Suppressor macrophage (primary cell): ENCODE measurements at regions not wholly inside any gene's neighbourhood (a gene's known extent, or its start where the extent isn't known, plus 50 kb on each side); places are given as distances from the start of the nearest gene placed in this dataset.
"Not testable (repeated sequence)": the region's sequence is repeated elsewhere in the genome, so short reads cannot be mapped to it uniquely, and the experiment has no call there.

Experiments
- DNase-seq, 4 experiments: peaks; one replicate each; pipeline ENCODE4 v3.0.0-alpha.2; 2020 to 2022

DNA sequence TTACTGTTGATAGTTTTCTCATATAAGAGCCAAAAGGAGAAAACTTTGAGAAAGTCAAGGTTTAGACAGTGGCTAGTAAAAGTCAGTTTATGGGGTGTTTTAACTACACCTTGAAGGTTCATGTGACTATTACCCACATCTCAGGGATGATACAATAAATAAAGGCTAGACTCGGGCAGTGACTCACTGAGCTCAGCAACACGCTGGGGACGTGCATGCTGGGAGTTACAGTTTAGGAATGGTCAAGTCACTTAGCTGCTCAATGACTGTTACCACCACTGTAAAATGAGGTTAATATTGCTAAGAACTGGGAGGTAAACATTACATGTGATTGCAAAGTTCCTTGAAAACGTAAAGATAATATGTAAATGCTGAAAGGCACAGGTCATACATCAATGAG lies 1254.4 kb upstream of the PHF14 start:
- DNase-seq = no peak

GRCh38 chr7:9719721-9720120 lies 1254.0 kb upstream of the PHF14 start:
- no peak for DNase-seq

DNA sequence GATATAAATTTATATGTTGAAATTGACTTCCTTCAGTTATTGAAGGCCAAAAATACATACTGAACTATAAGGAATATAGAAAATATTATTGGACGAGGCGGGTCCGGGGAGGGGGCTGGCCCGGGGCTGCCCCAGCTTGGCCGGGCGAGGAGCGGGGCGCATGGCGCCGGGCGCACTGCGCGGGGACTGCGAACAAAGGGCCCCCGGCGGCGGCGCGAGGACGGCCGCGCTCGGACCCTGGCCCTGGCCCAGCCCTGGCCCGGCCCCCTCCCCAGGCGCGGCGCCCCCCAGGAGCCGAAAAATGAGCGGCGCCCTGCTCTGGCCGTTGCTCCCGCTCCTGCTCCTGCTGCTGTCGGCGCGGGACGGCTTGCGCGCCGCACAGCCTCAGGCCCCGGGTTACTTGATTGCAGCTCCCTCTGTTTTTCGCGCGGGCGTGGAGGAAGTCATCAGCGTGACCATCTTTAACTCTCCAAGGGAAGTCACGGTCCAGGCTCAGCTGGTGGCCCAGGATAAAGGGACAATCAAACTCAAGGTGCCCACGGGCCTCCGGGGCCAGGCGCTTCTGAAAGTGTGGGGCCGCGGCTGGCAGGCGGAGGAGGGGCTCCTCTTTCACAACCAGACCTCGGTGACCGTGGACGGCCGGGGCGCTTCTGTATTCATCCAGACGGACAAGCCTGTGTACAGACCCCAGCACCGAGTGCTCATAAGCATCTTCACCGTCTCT lies 1247.6 kb upstream of the PHF14 start:
- DNase-seq = not testable (repeated sequence)

- not testable (repeated sequence) for DNase-seq
Measured at GRCh38 chr7:9726811-9727210, 1246.9 kb upstream of the PHF14 start.

DNA sequence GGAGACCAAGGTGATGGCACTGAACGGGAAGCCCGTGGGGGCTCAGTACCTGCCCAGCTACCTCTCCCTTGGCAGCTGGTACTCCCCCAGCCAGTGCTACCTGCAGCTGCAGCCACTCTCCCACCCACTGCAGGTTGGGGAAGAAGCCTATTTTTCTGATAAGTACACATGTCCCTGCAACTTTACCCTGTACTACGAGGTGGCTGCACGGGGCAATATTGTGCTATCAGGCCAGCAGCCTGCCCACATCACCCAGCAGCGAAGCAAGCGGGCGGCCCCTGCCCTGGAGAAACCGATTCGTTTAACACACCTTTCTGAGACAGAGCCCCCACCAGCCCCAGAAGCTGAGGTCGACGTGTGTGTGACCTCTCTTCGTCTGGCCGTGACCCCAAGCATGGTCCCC lies 1246.2 kb upstream of the PHF14 start:
- DNase-seq = not testable (repeated sequence)

GRCh38 chr7:9728014-9728657 lies 1245.5 kb upstream of the PHF14 start:
- not testable (repeated sequence) for DNase-seq

- DNase-seq = no peak
Measured at GRCh38 chr7:9752033-9752432, 1221.6 kb upstream of the PHF14 start.

DNA sequence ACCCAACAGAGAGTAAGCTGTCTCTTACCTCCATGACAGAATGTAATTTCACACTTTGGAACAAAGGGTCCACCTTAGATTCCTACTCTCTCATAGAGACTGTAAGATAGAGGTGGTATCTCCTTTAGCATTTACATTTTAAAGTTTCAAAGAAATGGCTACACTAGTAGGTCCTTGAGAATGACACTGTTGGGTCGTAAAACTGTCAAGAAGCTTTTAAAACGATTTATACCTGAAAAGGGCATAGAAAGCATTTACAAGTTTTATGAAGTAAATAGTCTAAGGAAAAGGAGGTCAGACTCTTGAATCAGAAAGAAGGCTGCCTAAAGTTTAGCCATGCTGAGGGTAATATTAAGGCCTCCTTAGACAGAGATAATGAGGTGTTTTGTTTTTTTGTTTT lies 1212.4 kb upstream of the PHF14 start:
- DNase-seq = no peak

- no peak for DNase-seq
Measured at GRCh38 chr7:9776900-9777299, 1196.8 kb upstream of the PHF14 start.

- no peak for DNase-seq
Measured at GRCh38 chr7:9778367-9778766, 1195.3 kb upstream of the PHF14 start.

- DNase-seq = no peak
Measured at GRCh38 chr7:9781710-9782109, 1192.0 kb upstream of the PHF14 start.

GRCh38 chr7:9782275-9782674 lies 1191.4 kb upstream of the PHF14 start:
- DNase-seq = no peak

DNA sequence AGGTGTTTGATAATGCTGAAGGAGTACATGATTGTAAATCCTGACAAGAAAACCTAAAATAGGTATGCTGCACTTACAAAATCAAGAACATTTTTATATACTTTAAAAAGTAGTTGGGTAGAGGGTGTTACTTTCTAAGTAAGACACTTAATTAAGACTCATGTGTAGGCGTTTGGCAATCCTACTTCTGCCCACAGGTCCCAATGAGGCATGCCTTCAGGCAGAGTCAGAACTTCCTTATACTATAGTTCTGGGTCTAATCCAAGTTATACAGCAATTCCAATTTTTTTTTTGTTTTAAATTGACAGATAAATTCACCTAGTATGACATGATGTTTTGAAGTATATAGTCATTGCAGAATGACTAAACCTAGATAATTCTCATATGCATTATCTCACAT lies 1188.5 kb upstream of the PHF14 start:
- no peak for DNase-seq

- no peak for DNase-seq
Measured at GRCh38 chr7:9796241-9796640, 1177.4 kb upstream of the PHF14 start.

DNA sequence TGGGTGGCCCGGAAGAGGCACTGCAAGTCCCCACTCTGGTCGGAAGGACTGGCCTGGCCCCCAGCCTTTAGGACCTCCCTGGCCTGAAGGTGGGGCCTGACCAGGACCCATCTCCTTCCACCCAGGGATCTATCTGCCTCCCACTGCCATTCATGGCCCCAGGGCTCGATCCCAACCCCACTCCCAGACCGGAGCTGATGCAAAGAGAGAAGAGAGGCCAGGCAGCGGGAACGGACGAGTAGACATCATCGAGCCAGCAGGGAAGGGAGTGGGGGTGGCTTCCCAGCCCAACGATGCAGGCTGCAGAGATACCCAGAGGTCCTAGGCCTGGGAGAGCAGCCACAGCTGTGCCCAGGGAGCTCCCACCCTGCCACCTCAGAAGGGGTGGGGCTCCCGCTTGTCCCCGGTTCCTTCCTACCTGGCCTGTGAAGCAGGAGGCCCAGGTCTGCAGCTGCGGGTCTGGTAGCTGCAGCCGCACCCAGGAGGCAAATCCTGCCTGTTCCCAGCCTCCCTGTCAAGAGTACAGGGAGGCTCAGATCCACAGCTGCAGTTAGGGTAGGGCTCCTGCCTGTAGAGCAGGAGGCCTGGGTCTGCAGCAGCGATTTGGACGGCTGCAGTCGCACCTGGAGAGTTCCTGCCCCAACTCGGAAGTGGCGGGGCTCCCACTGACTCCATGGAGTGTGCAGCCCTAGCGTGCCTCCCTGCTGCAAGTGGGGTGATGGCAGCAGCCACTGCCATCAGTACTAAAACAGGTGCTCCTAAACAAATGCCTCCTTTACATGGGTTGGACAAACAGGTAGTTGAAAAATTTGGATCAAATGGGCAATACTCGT lies 1151.0 kb upstream of the PHF14 start:
- no peak for DNase-seq

- no peak for DNase-seq
Measured at GRCh38 chr7:9835199-9835598, 1138.5 kb upstream of the PHF14 start.

DNA sequence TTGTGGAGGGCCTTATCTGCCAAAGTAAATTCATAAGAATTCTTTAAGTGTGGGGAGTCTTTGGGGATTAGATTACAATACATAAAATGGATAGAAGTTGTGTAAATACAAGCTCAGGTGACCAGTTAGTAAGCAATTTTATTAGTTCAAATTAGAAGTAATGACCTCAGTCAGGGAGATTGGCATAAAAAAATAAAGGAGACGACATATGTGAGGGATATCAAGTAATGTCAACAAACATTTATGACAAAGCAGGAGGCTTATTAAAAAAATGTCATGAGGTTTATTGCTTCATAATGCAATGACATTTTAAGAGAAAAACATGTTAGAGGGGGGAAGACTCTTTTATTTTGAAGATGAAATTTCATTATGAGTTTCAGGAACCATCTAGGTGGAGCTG lies 1137.0 kb upstream of the PHF14 start:
- no peak for DNase-seq

DNA sequence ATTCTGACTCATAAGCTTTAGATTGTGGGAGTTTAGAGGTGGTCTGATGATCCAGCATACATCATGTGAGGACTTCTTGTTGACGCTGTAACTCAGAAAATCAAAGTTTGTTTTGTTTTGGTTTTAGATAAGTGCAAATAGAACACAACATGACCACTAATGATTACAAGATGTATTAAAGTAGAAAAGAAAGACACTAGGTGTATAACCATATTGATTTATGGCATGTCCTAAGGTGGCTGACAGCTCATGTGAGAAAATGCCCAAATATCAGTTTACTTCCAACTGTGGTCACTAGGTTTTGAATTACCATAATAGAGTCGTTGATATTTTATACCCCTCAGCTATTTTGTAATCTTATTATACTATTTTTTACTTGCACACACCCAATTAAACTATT lies 1131.4 kb upstream of the PHF14 start:
- no peak for DNase-seq

GRCh38 chr7:9846902-9847301 lies 1126.8 kb upstream of the PHF14 start:
- no peak for DNase-seq

- DNase-seq = no peak
Measured at GRCh38 chr7:9854605-9855004, 1119.1 kb upstream of the PHF14 start.

GRCh38 chr7:9856668-9857067 lies 1117.0 kb upstream of the PHF14 start:
- no peak for DNase-seq

DNA sequence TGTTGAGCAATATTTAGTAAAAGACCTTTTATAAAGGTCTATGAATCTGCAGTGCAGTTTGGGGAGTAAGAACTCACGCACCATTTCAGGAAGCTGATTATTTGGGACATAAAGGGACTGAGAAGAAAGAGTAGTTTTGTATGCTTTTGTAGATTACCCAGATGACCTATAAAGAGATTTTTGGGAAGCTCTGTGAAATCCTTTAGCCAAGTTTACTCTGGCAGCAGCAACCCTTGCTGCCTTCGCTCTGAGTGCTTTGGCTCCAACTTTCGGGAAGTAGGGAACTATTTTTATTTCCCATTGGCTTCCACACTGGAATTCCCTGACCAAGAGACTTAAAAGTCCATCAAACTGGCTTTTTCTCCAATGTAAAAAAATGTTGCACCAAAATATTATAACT lies 1110.1 kb upstream of the PHF14 start:
- DNase-seq = no peak

- DNase-seq = no peak
Measured at GRCh38 chr7:9869151-9869550, 1104.5 kb upstream of the PHF14 start.

GRCh38 chr7:9869566-9869965 lies 1104.1 kb upstream of the PHF14 start:
- DNase-seq = no peak
